ENCODE measurements at regions not wholly inside any gene's neighbourhood (a gene's known extent, or its start where the extent isn't known, plus 50 kb on each side); places are given as distances from the start of the nearest gene placed in this dataset.

DNA sequence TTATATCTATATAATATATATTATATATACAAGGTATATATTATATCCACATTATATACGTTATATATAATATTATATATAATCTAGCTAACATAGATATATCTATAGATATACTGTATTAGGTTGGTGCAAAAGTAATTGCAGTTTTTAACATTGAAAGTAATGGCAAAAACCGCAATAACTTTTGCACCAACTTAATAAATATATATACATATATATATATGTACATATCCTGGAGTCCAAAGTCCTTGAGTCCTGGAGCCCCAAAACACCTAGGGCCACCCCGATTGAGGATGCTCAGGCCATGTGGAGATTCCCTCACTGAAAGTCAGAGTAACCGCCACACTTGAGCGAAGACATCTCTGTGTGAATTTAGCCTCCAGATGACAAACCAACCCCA lies 408.2 kb upstream of the AUTS2 start:
- H3K79me2 ChIP-seq (ENCODE audit: control insufficient read depth in 1 of 2, insufficient read depth in 2 of 2, low read length in 2 of 2), result no peaks in the 10 kb centered on the region
- no peak for FAIRE-seq
- POLR2A ChIA-PET (ENCODE audit: partially characterized antibody), result no interaction called here

More for the DNA sequence above, 408.2 kb upstream of the AUTS2 start:
- Histone ChIP-seq H4K20me1 (replicated peaks in 1 of 2; ENCODE audit: control insufficient read depth in 1 of 2, insufficient read depth in 2 of 2, low read length in 2 of 2) (no peaks in the 10 kb centered on the region), H2BK15ac (ENCODE audit: low read length) (no peak overlapping the region), H4K91ac (replicated peaks; ENCODE audit: insufficient read length, low read length) (no peak overlapping the region), H2AFZ (ENCODE audit: low read length) (no peak overlapping the region), H3K56ac (replicated peaks; ENCODE audit: insufficient read length, low read depth, low read length) (no peak overlapping the region), H3K4ac (replicated peaks; ENCODE audit: insufficient read length, low read depth, low read length) (no peak overlapping the region), H3K27ac (ENCODE audit: low read depth, low read length) (no peak overlapping the region), H2BK20ac (ENCODE audit: low read length) (no peak overlapping the region), H3K4me2 (ENCODE audit: insufficient read depth in 1 of 2, low read depth in 2 of 2, low read length in 2 of 2) (no peak overlapping the region), H3K36me3 (ENCODE audit: control insufficient read depth in 2 of 4, insufficient read depth in 4 of 4, low read length in 3 of 4) (no peaks in the 10 kb centered on the region), H2BK120ac (replicated peaks; ENCODE audit: low read depth, low read length) (no peak overlapping the region), H3K27me3 (replicated peaks in 1 of 4; ENCODE audit: control insufficient read depth in 3 of 4, extremely low read depth in 1 of 4, insufficient read depth in 3 of 4, low read length in 3 of 4) (no peaks in the 10 kb centered on the region), H2BK5ac (ENCODE audit: low read depth, low read length) (no peak overlapping the region), H4K5ac (ENCODE audit: insufficient read length, low read depth, low read length) (no peak overlapping the region), H3K23ac (ENCODE audit: insufficient read length) (no peak overlapping the region), H3K14ac (ENCODE audit: insufficient read length) (no peak overlapping the region), H3K79me1 (ENCODE audit: low read depth, low read length) (no peaks in the 10 kb centered on the region), H3K9me3 (ENCODE audit: insufficient read depth in 2 of 2, low read depth in 1 of 2, low read length in 1 of 2) (no peaks in the 10 kb centered on the region; a peak in 1 of 4 replicates), H3K4me1 (replicated peaks in 1 of 4; ENCODE audit: control insufficient read depth in 3 of 4, insufficient read depth in 4 of 4, low read length in 3 of 4) (no peaks in the 10 kb centered on the region), H3K9ac (replicated peaks in 1 of 4; ENCODE audit: extremely low read depth in 1 of 4, low read depth in 3 of 4, low read length in 3 of 4) (no peak overlapping the region), H3K23me2 (ENCODE audit: low read depth, low read length) (no peaks in the 10 kb centered on the region), H2BK12ac (ENCODE audit: low read depth, low read length) (no peak overlapping the region), H4K8ac (ENCODE audit: extremely low read depth, insufficient read depth, low read length) (no peak overlapping the region), H3K4me3 (ENCODE audit: extremely low read depth in 1 of 4, insufficient read depth in 2 of 4, low read depth in 3 of 4, low read length in 4 of 4) (no peak overlapping the region), H2AK5ac (ENCODE audit: low read depth, low read length) (no peak overlapping the region), H3K18ac (ENCODE audit: extremely low read depth, low read length) (no peak overlapping the region)
- CTCF ChIA-PET (ENCODE audit: partially characterized antibody), result interaction anchor here (0.6 to 1.4 kb wide), 2 partner anchors 22 to 359 kb away, joined by 3 to 5 read pairs; no protein-coding TSS in a partner anchor
- no peak for DNase-seq (ENCODE audit: low read depth in 1 of 2, low spot score in 2 of 2)
- TF ChIP-seq RFX5 (IDR thresholded peaks at IDR 0.05; ENCODE audit: borderline replicate concordance, low read depth, low read length) (no peak), KDM4A (IDR thresholded peaks at IDR 0.05; ENCODE audit: low read depth, low read length, severe bottlenecking) (no peak), SUZ12 (IDR thresholded peaks at IDR 0.05; ENCODE audit: low read length) (no peak), CHD2 (IDR thresholded peaks at IDR 0.05; ENCODE audit: low read length) (no peak), CEBPB (IDR thresholded peaks at IDR 0.05; ENCODE audit: low read depth, low read length) (no peak), FOSL1 (IDR thresholded peaks at IDR 0.05; ENCODE audit: insufficient read depth, low read depth, low read length) (no peak), TCF12 (IDR thresholded peaks at IDR 0.05; ENCODE audit: low read depth, low read length) (no peak), SIX5 (IDR thresholded peaks at IDR 0.05; ENCODE audit: low read depth, low read length) (no peak)
- 89% methylated on average over 5 of the region's 5 CpGs; no CpG with 5 or more reads in 1 of the 2 experiments for WGBS, 2 experiments (ENCODE audit: extremely low coverage in 1 of 2, insufficient coverage in 1 of 2, insufficient read length in 1 of 2, insufficient replicate concordance in 2 of 2, low coverage in 1 of 2, low lambda C conversion rate in 2 of 2, missing lambda C conversion rate in 1 of 2)

All from H1 (cell line).